GM19468 (cell line): ENCODE measurements at regions not wholly inside any gene's neighbourhood (a gene's known extent, or its start where the extent isn't known, plus 50 kb on each side); places are given as distances from the start of the nearest gene placed in this dataset.
"Not testable (repeated sequence)": the region's sequence is repeated elsewhere in the genome, so short reads cannot be mapped to it uniquely, and the experiment has no call there.

Experiments
- ATAC-seq: cut with Tn5 transposase; IDR thresholded peaks from one replicate; pipeline ENCODE4 v1.9.1; 2021; ENCODE audit warnings: mild to moderate bottlenecking, moderate library complexity, moderate number of reproducible peaks; ENCODE audit not compliant: unreplicated experiment; ENCODE audit errors: extremely low read depth

GRCh38 chr18:47729356-47729755, 201.1 kb downstream of the SMAD2 start:
- ATAC-seq = no peak

- ATAC-seq = no peak
These were observed 201.5 kb downstream of the SMAD2 start for GRCh38 chr18:47728921-47729320.

- no peak for ATAC-seq
These were observed 203.1 kb downstream of the SMAD2 start for GRCh38 chr18:47727409-47727808.

- no peak for ATAC-seq
These were observed 203.9 kb downstream of the SMAD2 start for GRCh38 chr18:47726550-47726949.

- no peak for ATAC-seq
These were observed 204.8 kb downstream of the SMAD2 start for GRCh38 chr18:47725656-47726055.

- ATAC-seq = no peak
These were observed 206.1 kb downstream of the SMAD2 start for GRCh38 chr18:47724186-47724975.

- ATAC-seq = no peak
These were observed 208.6 kb downstream of the SMAD2 start for GRCh38 chr18:47721876-47722275.

- ATAC-seq = no peak
These were observed 209.7 kb downstream of the SMAD2 start for GRCh38 chr18:47720741-47721140.

GRCh38 chr18:47719096-47719780, 211.2 kb downstream of the SMAD2 start:
- no peak for ATAC-seq

GRCh38 chr18:47718646-47719045, 211.8 kb downstream of the SMAD2 start:
- no peak for ATAC-seq

GRCh38 chr18:47717257-47717656, 213.2 kb downstream of the SMAD2 start:
- ATAC-seq = no peak

GRCh38 chr18:47716632-47717185, 213.8 kb downstream of the SMAD2 start:
- no peak for ATAC-seq

- ATAC-seq = no peak
These were observed 220.0 kb downstream of the SMAD2 start for GRCh38 chr18:47710451-47710850.

- ATAC-seq = no peak
These were observed 220.9 kb downstream of the SMAD2 start for GRCh38 chr18:47709556-47709955.

GRCh38 chr18:47708206-47708605, 222.3 kb downstream of the SMAD2 start:
- ATAC-seq = no peak

- ATAC-seq = no peak
These were observed 229.3 kb downstream of the SMAD2 start for GRCh38 chr18:47701134-47701533.

GRCh38 chr18:47696870-47697269, 233.6 kb downstream of the SMAD2 start:
- no peak for ATAC-seq

GRCh38 chr18:47691611-47692010, 238.8 kb downstream of the SMAD2 start:
- no peak for ATAC-seq

GRCh38 chr18:47690778-47691177, 239.7 kb downstream of the SMAD2 start:
- not testable (repeated sequence) for ATAC-seq

- ATAC-seq = no peak
These were observed 241.1 kb downstream of the SMAD2 start for GRCh38 chr18:47689371-47689770.

- no peak for ATAC-seq
These were observed 243.7 kb downstream of the SMAD2 start for GRCh38 chr18:47686806-47687205.
